Effector memory CD8-positive, alpha-beta T cell (primary cell): ENCODE measurements at regions not wholly inside any gene's neighbourhood (a gene's known extent, or its start where the extent isn't known, plus 50 kb on each side); places are given as distances from the start of the nearest gene placed in this dataset.
"Not testable (repeated sequence)": the region's sequence is repeated elsewhere in the genome, so short reads cannot be mapped to it uniquely, and the experiment has no call there.

Experiments used
- ATAC-seq: fragments of 150-1000 bp; cut with Tn5 transposase; replicated peaks from 2 replicates; pipeline ENCODE4 v1.10.0; 2021; ENCODE audit warnings: mild to moderate bottlenecking, moderate library complexity
- DNase-seq, 3 experiments: peaks; one replicate each; pipeline ENCODE4 v3.0.0; 2021
- H3K27ac Mint-ChIP-seq, 2 donors: one replicate each; pipeline ENCODE4 v1.8.0; 2022; ENCODE audit warnings: mild to moderate bottlenecking in 2 of 2, mixed read lengths in 2 of 2, moderate library complexity in 2 of 2
- H3K27me3 Mint-ChIP-seq, 2 donors: one replicate each; pipeline ENCODE4 v1.8.0; 2022; ENCODE audit warnings: mixed read lengths in 2 of 2
- H3K36me3 Mint-ChIP-seq: one replicate; pipeline ENCODE4 v1.8.0; 2022; ENCODE audit warnings: mild to moderate bottlenecking, moderate library complexity, mixed read lengths; ENCODE audit not compliant: insufficient read depth
- H3K4me1 Mint-ChIP-seq, 2 donors: one replicate each; pipeline ENCODE4 v1.8.0; 2022; ENCODE audit warnings: low read depth in 2 of 2, mixed read lengths in 2 of 2
- H3K4me3 Mint-ChIP-seq, 2 donors: one replicate each; pipeline ENCODE4 v1.8.0; 2022; ENCODE audit warnings: mild to moderate bottlenecking in 2 of 2, mixed read lengths in 2 of 2, moderate library complexity in 2 of 2
- H3K9me3 Mint-ChIP-seq, 2 donors: one replicate each; pipeline ENCODE4 v1.8.0; 2022; ENCODE audit warnings: mixed read lengths in 2 of 2

DNA sequence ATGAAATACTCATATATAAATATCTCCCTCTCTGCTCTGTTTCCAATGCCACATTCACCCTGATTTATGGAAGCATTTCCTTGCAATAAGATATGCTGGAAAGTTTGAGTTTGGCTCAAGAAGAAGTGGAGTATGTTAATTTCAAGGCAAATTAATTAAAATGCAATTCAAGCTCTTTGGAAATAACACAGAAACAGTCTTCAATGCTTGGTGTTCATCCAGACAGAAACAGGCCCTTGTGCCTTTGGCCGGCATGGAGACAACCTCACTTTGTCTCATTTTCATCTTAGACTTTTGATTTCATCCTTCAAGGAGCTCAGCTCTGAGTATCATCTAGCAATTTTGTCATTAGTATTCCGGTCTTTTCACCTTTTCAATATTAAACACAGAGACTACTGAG lies 210.0 kb downstream of the C16orf95 start:
- H3K36me3 Mint-ChIP-seq: no peaks in the 10 kb centered on the region
- ATAC-seq (no peak), DNase-seq (no peak)
- peaks cover 25 to 26% of the 10 kb centered on the region in 2 donors for H3K27me3 Mint-ChIP-seq
- H3K9me3 Mint-ChIP-seq: no peaks in the 10 kb centered on the region
- H3K4me3 Mint-ChIP-seq: no peak overlapping the region
- H3K27ac Mint-ChIP-seq: no peak overlapping the region
- peaks cover 0 to 6% of the 10 kb centered on the region in 2 donors for H3K4me1 Mint-ChIP-seq

GRCh38 chr16:87108278-87108677 lies 208.9 kb downstream of the C16orf95 start:
- ATAC-seq: no peak
- Mint-ChIP-seq H3K4me3 (no peak overlapping the region), H3K36me3 (no peaks in the 10 kb centered on the region), H3K9me3 (no peaks in the 10 kb centered on the region), H3K27ac (no peak overlapping the region), H3K27me3 (peaks cover 25 to 37% of the 10 kb centered on the region in 2 donors), H3K4me1 (peaks cover 0 to 6% of the 10 kb centered on the region in 2 donors)
- no peak for DNase-seq

DNA sequence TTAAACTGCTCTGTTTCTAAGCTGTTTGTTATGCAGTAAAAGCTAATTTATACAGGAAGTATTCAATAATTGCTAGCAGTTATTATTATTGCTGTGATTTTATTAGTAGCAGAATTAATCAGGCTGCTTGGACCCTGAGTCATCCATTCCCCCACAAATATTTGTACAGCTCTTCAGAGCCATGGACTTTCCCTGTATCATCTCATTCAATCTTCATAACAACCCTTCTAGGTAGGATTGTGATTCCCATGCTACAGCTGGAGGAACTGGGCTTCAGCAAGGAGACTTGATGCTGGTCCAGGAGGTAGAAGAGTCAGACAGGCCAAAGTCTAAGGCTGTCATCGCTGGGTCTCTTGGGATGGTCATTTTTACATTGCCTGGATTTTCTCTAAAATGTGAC lies 208.3 kb downstream of the C16orf95 start:
- ATAC-seq (no peak), DNase-seq (no peak)
- Mint-ChIP-seq H3K27me3 (peaks cover 25 to 38% of the 10 kb centered on the region in 2 donors), H3K36me3 (no peaks in the 10 kb centered on the region), H3K4me3 (no peak overlapping the region), H3K4me1 (peaks cover 0 to 6% of the 10 kb centered on the region in 2 donors), H3K27ac (no peak overlapping the region), H3K9me3 (no peaks in the 10 kb centered on the region)

GRCh38 chr16:87114832-87115231 lies 202.4 kb downstream of the C16orf95 start:
- no peak for DNase-seq
- Mint-ChIP-seq H3K4me1 (no peaks in the 10 kb centered on the region), H3K4me3 (no peak overlapping the region), H3K9me3 (no peaks in the 10 kb centered on the region), H3K27ac (no peak overlapping the region), H3K27me3 (peaks cover 8 to 41% of the 10 kb centered on the region in 2 donors), H3K36me3 (no peaks in the 10 kb centered on the region)
- no peak for ATAC-seq

DNA sequence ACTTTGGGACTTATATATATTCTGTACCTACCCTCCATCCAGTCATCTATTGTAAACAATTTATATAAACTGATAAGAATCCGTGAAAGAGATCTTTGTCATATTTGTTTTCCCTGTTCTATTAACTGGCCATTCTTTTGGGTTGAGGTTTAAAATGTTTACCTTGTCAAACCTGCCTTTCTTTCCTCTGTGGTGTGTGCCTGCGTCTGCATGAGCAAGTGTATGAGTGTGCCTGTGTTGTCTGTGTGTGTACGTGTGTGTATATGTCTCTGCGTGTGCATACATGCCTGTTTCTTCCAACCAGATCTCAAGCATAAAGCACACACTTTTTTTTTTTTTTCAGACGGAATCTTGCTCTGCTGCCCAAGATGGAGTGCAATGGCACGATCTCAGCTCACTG lies 201.5 kb downstream of the C16orf95 start:
- no peaks in the 10 kb centered on the region for H3K9me3 Mint-ChIP-seq
- H3K4me3 Mint-ChIP-seq: no peak overlapping the region
- no peak for DNase-seq

GRCh38 chr16:87117936-87118335 lies 199.3 kb downstream of the C16orf95 start:
- no peaks in the 10 kb centered on the region for H3K4me1 Mint-ChIP-seq
- H3K27ac Mint-ChIP-seq: no peak overlapping the region
- no peak overlapping the region for H3K4me3 Mint-ChIP-seq
- ATAC-seq (no peak), DNase-seq (no peak)
- H3K27me3 Mint-ChIP-seq: peaks cover 30 to 55% of the 10 kb centered on the region in 2 donors
- H3K36me3 Mint-ChIP-seq: no peaks in the 10 kb centered on the region
- H3K9me3 Mint-ChIP-seq: no peaks in the 10 kb centered on the region

More for the DNA sequence above, 201.5 kb downstream of the C16orf95 start:
- no peak overlapping the region for H3K27ac Mint-ChIP-seq
- no peak for ATAC-seq
- H3K4me1 Mint-ChIP-seq: no peaks in the 10 kb centered on the region
- H3K36me3 Mint-ChIP-seq: no peaks in the 10 kb centered on the region
- peaks cover 16 to 49% of the 10 kb centered on the region in 2 donors for H3K27me3 Mint-ChIP-seq

- no peaks in the 10 kb centered on the region for H3K9me3 Mint-ChIP-seq
- no peak overlapping the region for H3K27ac Mint-ChIP-seq
- no peaks in the 10 kb centered on the region for H3K36me3 Mint-ChIP-seq
- peaks cover 30 to 49% of the 10 kb centered on the region in 2 donors for H3K27me3 Mint-ChIP-seq
- ATAC-seq (no peak), DNase-seq (no peak)
- H3K4me3 Mint-ChIP-seq: no peak overlapping the region
- no peaks in the 10 kb centered on the region for H3K4me1 Mint-ChIP-seq
Measured at GRCh38 chr16:87119168-87119567, 198.0 kb downstream of the C16orf95 start.

GRCh38 chr16:87119748-87120147 lies 197.4 kb downstream of the C16orf95 start:
- ATAC-seq (no peak), DNase-seq (no peak)
- Mint-ChIP-seq H3K27me3 (peaks cover 30 to 45% of the 10 kb centered on the region in 2 donors), H3K27ac (no peak overlapping the region), H3K4me3 (no peak overlapping the region), H3K4me1 (no peaks in the 10 kb centered on the region), H3K9me3 (no peaks in the 10 kb centered on the region), H3K36me3 (no peaks in the 10 kb centered on the region)

- DNase-seq (no peak), ATAC-seq (no peak)
- Mint-ChIP-seq H3K36me3 (no peaks in the 10 kb centered on the region), H3K4me3 (no peak overlapping the region), H3K27me3 (peaks cover 30 to 45% of the 10 kb centered on the region in 2 donors), H3K4me1 (no peaks in the 10 kb centered on the region), H3K9me3 (no peaks in the 10 kb centered on the region), H3K27ac (no peak overlapping the region)
Measured at GRCh38 chr16:87121816-87122215, 195.4 kb downstream of the C16orf95 start.

DNA sequence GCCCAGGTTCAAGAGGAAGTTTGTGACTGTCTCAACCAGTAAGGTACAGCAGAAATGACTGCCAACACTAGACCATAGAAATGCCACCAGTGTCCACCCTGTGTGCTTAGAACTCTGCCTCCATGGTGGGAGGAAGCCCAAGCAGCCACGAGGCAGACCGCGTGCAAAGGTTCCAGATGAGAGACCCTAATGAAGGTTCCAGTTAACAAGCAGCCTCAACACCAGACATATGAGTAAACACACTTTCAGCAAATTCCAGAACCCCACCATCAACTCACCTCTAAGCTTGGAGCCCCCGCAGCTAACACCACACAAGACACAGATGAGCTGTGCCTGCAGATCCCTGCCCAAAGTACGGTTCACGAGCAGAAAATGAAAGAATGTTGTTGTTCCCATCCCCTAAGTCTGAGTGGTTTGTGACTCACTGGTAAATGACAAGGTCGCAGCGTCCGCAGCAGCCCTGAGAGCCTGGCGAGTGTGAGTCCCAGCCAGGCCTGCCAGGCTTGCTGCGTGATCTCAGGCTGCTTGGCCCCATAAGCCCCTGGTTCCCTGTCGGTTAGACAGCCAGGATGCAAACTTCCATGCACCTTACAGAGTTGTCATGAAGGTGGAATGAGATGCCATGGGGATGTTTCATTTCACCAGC lies 193.7 kb downstream of the C16orf95 start:
- H3K9me3 Mint-ChIP-seq: no peaks in the 10 kb centered on the region
- H3K36me3 Mint-ChIP-seq: no peaks in the 10 kb centered on the region
- no peak for ATAC-seq
- no peak overlapping the region for H3K4me3 Mint-ChIP-seq
- H3K4me1 Mint-ChIP-seq: no peaks in the 10 kb centered on the region
- DNase-seq: no peak
- H3K27me3 Mint-ChIP-seq: peaks cover 24 to 34% of the 10 kb centered on the region in 2 donors
- no peak overlapping the region for H3K27ac Mint-ChIP-seq

DNA sequence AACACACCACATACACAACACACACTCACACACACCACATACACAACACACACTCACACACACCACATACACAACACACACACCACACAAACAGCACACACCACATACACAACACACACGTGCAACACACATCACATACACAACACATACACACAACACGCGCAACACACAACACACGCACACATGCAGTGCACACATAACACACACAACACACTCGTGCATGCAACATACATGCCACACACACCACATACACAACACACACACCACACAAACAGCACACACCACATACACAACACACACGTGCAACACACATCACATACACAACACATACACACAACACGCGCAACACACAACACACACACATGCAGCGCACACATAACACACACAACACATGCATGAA lies 192.8 kb downstream of the C16orf95 start:
- not testable (repeated sequence) for ATAC-seq, DNase-seq
- peaks cover 24 to 27% of the 10 kb centered on the region in 2 donors for H3K27me3 Mint-ChIP-seq

GRCh38 chr16:87125206-87126155 lies 191.7 kb downstream of the C16orf95 start:
- H3K4me3 Mint-ChIP-seq: no peak overlapping the region
- DNase-seq (no peak), ATAC-seq (no peak)
- no peaks in the 10 kb centered on the region for H3K4me1 Mint-ChIP-seq
- peaks cover 16% of the 10 kb centered on the region in 2 donors for H3K27me3 Mint-ChIP-seq
- no peaks in the 10 kb centered on the region for H3K36me3 Mint-ChIP-seq
- no peak overlapping the region for H3K27ac Mint-ChIP-seq
- H3K9me3 Mint-ChIP-seq: peaks cover 0 to 2% of the 10 kb centered on the region in 2 donors

More for the DNA sequence above, 192.8 kb downstream of the C16orf95 start:
- H3K36me3 Mint-ChIP-seq, H3K9me3 Mint-ChIP-seq, H3K4me1 Mint-ChIP-seq, H3K27ac Mint-ChIP-seq, H3K4me3 Mint-ChIP-seq: not testable (repeated sequence)

- peaks cover 8 to 10% of the 10 kb centered on the region in 2 donors for H3K27me3 Mint-ChIP-seq
Measured at GRCh38 chr16:87126403-87127025, 190.7 kb downstream of the C16orf95 start.

More at GRCh38 chr16:87126403-87127025, 190.7 kb downstream of the C16orf95 start:
- Mint-ChIP-seq H3K36me3 (no peaks in the 10 kb centered on the region), H3K4me3 (no peak overlapping the region), H3K9me3 (peaks cover 0 to 2% of the 10 kb centered on the region in 2 donors), H3K27ac (no peak overlapping the region), H3K4me1 (no peaks in the 10 kb centered on the region)
- ATAC-seq: no peak
- DNase-seq: no peak
